GM19467 (cell line): ENCODE measurements at regions not wholly inside any gene's neighbourhood (a gene's known extent, or its start where the extent isn't known, plus 50 kb on each side); places are given as distances from the start of the nearest gene placed in this dataset.

Source experiments
- ATAC-seq: cut with Tn5 transposase; IDR thresholded peaks from one replicate; pipeline ENCODE4 v1.9.1; 2021; ENCODE audit warnings: mild to moderate bottlenecking, moderate library complexity; ENCODE audit not compliant: unreplicated experiment

GRCh38 chr9:106625259-106625789 lies 237.6 kb upstream of the ZNF462 start:
- no peak for ATAC-seq

- no peak for ATAC-seq
Observed at GRCh38 chr9:106626936-106627335, 236.0 kb upstream of the ZNF462 start.

- ATAC-seq: no peak
Observed at GRCh38 chr9:106632621-106633020, 230.3 kb upstream of the ZNF462 start.

- ATAC-seq: no peak
Observed at GRCh38 chr9:106634183-106634582, 228.8 kb upstream of the ZNF462 start.

- ATAC-seq: no peak
Observed at GRCh38 chr9:106634641-106635040, 228.3 kb upstream of the ZNF462 start.

- no peak for ATAC-seq
Observed at GRCh38 chr9:106637486-106637885, 225.5 kb upstream of the ZNF462 start.

- ATAC-seq: no peak
Observed at GRCh38 chr9:106639873-106640568, 222.9 kb upstream of the ZNF462 start.

- ATAC-seq: no peak
Observed at GRCh38 chr9:106643211-106643930, 219.6 kb upstream of the ZNF462 start.

GRCh38 chr9:106644661-106645060 lies 218.3 kb upstream of the ZNF462 start:
- no peak for ATAC-seq

GRCh38 chr9:106648799-106649198 lies 214.2 kb upstream of the ZNF462 start:
- no peak for ATAC-seq

GRCh38 chr9:106649664-106650063 lies 213.3 kb upstream of the ZNF462 start:
- ATAC-seq: no peak

GRCh38 chr9:106653213-106653612 lies 209.8 kb upstream of the ZNF462 start:
- ATAC-seq: no peak

- no peak for ATAC-seq
Observed at GRCh38 chr9:106655966-106656365, 207.0 kb upstream of the ZNF462 start.

GRCh38 chr9:106657926-106658325 lies 205.0 kb upstream of the ZNF462 start:
- ATAC-seq: no peak

- no peak for ATAC-seq
Observed at GRCh38 chr9:106668534-106668933, 194.4 kb upstream of the ZNF462 start.

GRCh38 chr9:106669835-106670234 lies 193.1 kb upstream of the ZNF462 start:
- ATAC-seq: no peak

GRCh38 chr9:106670418-106670817 lies 192.5 kb upstream of the ZNF462 start:
- ATAC-seq: no peak

GRCh38 chr9:106675780-106676179 lies 187.2 kb upstream of the ZNF462 start:
- ATAC-seq: no peak

- ATAC-seq: no peak
Observed at GRCh38 chr9:106677374-106677773, 185.6 kb upstream of the ZNF462 start.

GRCh38 chr9:106677830-106678229 lies 185.1 kb upstream of the ZNF462 start:
- no peak for ATAC-seq

- no peak for ATAC-seq
Observed at GRCh38 chr9:106678273-106678672, 184.7 kb upstream of the ZNF462 start.

- ATAC-seq: no peak
Observed at GRCh38 chr9:106682420-106682819, 180.5 kb upstream of the ZNF462 start.
